ENCODE measurements at regions not wholly inside any gene's neighbourhood (a gene's known extent, or its start where the extent isn't known, plus 50 kb on each side); places are given as distances from the start of the nearest gene placed in this dataset.
"Not testable (repeated sequence)": the region's sequence is repeated elsewhere in the genome, so short reads cannot be mapped to it uniquely, and the experiment has no call there.

GRCh38 chr3:165521131-165521871 is 315.9 kb downstream of the BCHE start:
- DNase-seq (ENCODE audit: low read depth, low spot score): no peak

- no peak for DNase-seq (ENCODE audit: low read depth, low spot score)
Measured at GRCh38 chr3:165519687-165520086, 317.5 kb downstream of the BCHE start.

- no peak for DNase-seq (ENCODE audit: low read depth, low spot score)
Measured at GRCh38 chr3:165518346-165518745, 318.9 kb downstream of the BCHE start.

- no peak for DNase-seq (ENCODE audit: low read depth, low spot score)
Measured at GRCh38 chr3:165513715-165514701, 317.8 kb upstream of the SLITRK3 start.

- no peak for DNase-seq (ENCODE audit: low read depth, low spot score)
Measured at GRCh38 chr3:165507576-165507975, 311.4 kb upstream of the SLITRK3 start.

- DNase-seq (ENCODE audit: low read depth, low spot score): no peak
Measured at GRCh38 chr3:165507060-165507459, 310.9 kb upstream of the SLITRK3 start.

- no peak for DNase-seq (ENCODE audit: low read depth, low spot score)
Measured at GRCh38 chr3:165505657-165506056, 309.5 kb upstream of the SLITRK3 start.

- no peak for DNase-seq (ENCODE audit: low read depth, low spot score)
Measured at GRCh38 chr3:165504554-165504953, 308.4 kb upstream of the SLITRK3 start.

- DNase-seq (ENCODE audit: low read depth, low spot score): no peak
Measured at GRCh38 chr3:165503825-165504224, 307.6 kb upstream of the SLITRK3 start.

GRCh38 chr3:165503346-165503745 is 307.2 kb upstream of the SLITRK3 start:
- no peak for DNase-seq (ENCODE audit: low read depth, low spot score)

- DNase-seq (ENCODE audit: low read depth, low spot score): no peak
Measured at GRCh38 chr3:165502707-165503106, 306.5 kb upstream of the SLITRK3 start.

GRCh38 chr3:165498742-165499141 is 302.6 kb upstream of the SLITRK3 start:
- DNase-seq (ENCODE audit: low read depth, low spot score): not testable (repeated sequence)

- no peak for DNase-seq (ENCODE audit: low read depth, low spot score)
Measured at GRCh38 chr3:165491487-165491886, 295.3 kb upstream of the SLITRK3 start.

GRCh38 chr3:165476399-165477060 is 280.3 kb upstream of the SLITRK3 start:
- no peak for DNase-seq (ENCODE audit: low read depth, low spot score)

- no peak for DNase-seq (ENCODE audit: low read depth, low spot score)
Measured at GRCh38 chr3:165466856-165467255, 270.7 kb upstream of the SLITRK3 start.

GRCh38 chr3:165464736-165465135 is 268.6 kb upstream of the SLITRK3 start:
- no peak for DNase-seq (ENCODE audit: low read depth, low spot score)

GRCh38 chr3:165463531-165463930 is 267.3 kb upstream of the SLITRK3 start:
- no peak for DNase-seq (ENCODE audit: low read depth, low spot score)

GRCh38 chr3:165462636-165463334 is 266.6 kb upstream of the SLITRK3 start:
- DNase-seq (ENCODE audit: low read depth, low spot score): no peak

- no peak for DNase-seq (ENCODE audit: low read depth, low spot score)
Measured at GRCh38 chr3:165459924-165460835, 264.0 kb upstream of the SLITRK3 start.

GRCh38 chr3:165459111-165459510 is 262.9 kb upstream of the SLITRK3 start:
- no peak for DNase-seq (ENCODE audit: low read depth, low spot score)

Measured in pulmonary artery endothelial cell (primary cell).